Stomach (tissue), 4 donors: ENCODE measurements at regions not wholly inside any gene's neighbourhood (a gene's known extent, or its start where the extent isn't known, plus 50 kb on each side); places are given as distances from the start of the nearest gene placed in this dataset.
"Not testable (repeated sequence)": the region's sequence is repeated elsewhere in the genome, so short reads cannot be mapped to it uniquely, and the experiment has no call there.

Experiments
- POLR2A ChIP-seq, 4 donors: fragments of 450-650 bp; IDR thresholded peaks; one replicate each; pipeline ENCODE4 v1.6.1; 2016; ENCODE audit warnings: antibody characterized with exemption in 4 of 4, control low read depth in 2 of 4, mild to moderate bottlenecking in 1 of 4, moderate library complexity in 1 of 4
- POLR2AphosphoS5 ChIP-seq, 3 donors: sonication (generic); formaldehyde crosslinking; IDR thresholded peaks; one replicate each; pipeline ENCODE4 v1.6.1; 2016; ENCODE audit warnings: antibody characterized with exemption in 3 of 3
- TF ChIP-seq, protein P1 (sequence below), 7 experiments: fragments of 450-650 bp in 4 of 7; fragments of 200-600 bp in 3 of 7; sonication (generic) in 3 of 7; IDR thresholded peaks; one replicate each; pipeline ENCODE4 v1.5.1; 2016 to 2019; ENCODE audit warnings: antibody characterized with exemption in 7 of 7, control low read depth in 2 of 7, mild to moderate bottlenecking in 1 of 7

GRCh38 chr22:11067937-11068336 is 4460.1 kb upstream of the OR11H1 start:
- TF ChIP-seq, protein P1, sequence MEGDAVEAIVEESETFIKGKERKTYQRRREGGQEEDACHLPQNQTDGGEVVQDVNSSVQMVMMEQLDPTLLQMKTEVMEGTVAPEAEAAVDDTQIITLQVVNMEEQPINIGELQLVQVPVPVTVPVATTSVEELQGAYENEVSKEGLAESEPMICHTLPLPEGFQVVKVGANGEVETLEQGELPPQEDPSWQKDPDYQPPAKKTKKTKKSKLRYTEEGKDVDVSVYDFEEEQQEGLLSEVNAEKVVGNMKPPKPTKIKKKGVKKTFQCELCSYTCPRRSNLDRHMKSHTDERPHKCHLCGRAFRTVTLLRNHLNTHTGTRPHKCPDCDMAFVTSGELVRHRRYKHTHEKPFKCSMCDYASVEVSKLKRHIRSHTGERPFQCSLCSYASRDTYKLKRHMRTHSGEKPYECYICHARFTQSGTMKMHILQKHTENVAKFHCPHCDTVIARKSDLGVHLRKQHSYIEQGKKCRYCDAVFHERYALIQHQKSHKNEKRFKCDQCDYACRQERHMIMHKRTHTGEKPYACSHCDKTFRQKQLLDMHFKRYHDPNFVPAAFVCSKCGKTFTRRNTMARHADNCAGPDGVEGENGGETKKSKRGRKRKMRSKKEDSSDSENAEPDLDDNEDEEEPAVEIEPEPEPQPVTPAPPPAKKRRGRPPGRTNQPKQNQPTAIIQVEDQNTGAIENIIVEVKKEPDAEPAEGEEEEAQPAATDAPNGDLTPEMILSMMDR (IDR thresholded peaks at IDR 0.05), result not testable (repeated sequence)
- TF ChIP-seq POLR2A, POLR2AphosphoS5 (IDR thresholded peaks at IDR 0.05): not testable (repeated sequence)
